Fibroblast of villous mesenchyme (primary cell): ENCODE measurements at regions not wholly inside any gene's neighbourhood (a gene's known extent, or its start where the extent isn't known, plus 50 kb on each side); places are given as distances from the start of the nearest gene placed in this dataset.
"Not testable (repeated sequence)": the region's sequence is repeated elsewhere in the genome, so short reads cannot be mapped to it uniquely, and the experiment has no call there.

Experiments
- DNase-seq: peaks from one replicate; pipeline ENCODE4 v3.0.0-alpha.2; 2010; ENCODE audit warnings: low read depth
- H3K4me3 ChIP-seq: 2 replicates; pipeline ENCODE4 v1.5.1; 2011; ENCODE audit warnings: low read depth, mild to moderate bottlenecking, low read length
- TF ChIP-seq, protein P1 (sequence below): IDR thresholded peaks from 2 replicates; pipeline ENCODE4 v1.5.1; 2012; ENCODE audit warnings: low read depth, mild to moderate bottlenecking, low read length; ENCODE audit not compliant: insufficient read depth

DNA sequence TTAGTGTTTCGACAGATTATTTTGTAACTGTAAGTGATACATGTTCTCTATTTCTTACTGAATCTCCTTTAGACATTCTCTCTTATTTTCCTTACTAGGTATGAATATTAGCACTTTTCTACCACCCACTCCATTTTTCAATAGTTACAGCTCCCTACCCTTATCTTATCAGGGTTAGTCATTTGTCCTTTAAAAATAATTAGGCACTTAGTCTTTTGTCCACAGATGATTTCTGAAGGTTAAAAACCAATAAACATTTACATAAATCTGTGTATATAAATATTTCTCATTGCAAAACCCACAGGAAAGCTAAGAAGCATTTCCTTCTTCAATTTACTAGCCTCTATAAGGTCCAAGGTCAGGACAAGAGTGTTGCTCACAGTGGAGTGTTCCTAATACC, 624.1 kb upstream of the MIR17HG start:
- TF ChIP-seq, protein P1, sequence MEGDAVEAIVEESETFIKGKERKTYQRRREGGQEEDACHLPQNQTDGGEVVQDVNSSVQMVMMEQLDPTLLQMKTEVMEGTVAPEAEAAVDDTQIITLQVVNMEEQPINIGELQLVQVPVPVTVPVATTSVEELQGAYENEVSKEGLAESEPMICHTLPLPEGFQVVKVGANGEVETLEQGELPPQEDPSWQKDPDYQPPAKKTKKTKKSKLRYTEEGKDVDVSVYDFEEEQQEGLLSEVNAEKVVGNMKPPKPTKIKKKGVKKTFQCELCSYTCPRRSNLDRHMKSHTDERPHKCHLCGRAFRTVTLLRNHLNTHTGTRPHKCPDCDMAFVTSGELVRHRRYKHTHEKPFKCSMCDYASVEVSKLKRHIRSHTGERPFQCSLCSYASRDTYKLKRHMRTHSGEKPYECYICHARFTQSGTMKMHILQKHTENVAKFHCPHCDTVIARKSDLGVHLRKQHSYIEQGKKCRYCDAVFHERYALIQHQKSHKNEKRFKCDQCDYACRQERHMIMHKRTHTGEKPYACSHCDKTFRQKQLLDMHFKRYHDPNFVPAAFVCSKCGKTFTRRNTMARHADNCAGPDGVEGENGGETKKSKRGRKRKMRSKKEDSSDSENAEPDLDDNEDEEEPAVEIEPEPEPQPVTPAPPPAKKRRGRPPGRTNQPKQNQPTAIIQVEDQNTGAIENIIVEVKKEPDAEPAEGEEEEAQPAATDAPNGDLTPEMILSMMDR: no peak
- no peak overlapping the region for H3K4me3 ChIP-seq
- DNase-seq: peak; percentile 19

DNA sequence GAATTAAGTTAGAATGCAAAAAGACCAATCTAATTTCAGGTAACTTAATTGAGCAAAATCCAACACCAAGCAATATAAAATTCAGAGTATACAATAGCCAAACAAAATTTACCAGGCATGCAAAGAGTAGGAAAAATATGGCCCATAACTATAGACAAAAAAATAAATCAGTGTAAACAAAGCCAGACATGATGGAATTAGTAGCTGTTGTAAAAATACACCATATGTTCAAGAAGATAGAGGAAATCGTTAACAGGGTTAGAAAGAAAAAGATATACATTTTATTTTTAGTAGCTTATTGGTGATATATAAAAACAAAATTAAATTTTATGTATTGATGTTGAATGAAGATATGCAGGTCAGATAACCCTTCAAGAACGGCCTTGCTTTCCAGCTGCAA, 621.1 kb upstream of the MIR17HG start:
- no peak for DNase-seq
- no peak overlapping the region for H3K4me3 ChIP-seq
- TF ChIP-seq, protein P1: no peak

DNA sequence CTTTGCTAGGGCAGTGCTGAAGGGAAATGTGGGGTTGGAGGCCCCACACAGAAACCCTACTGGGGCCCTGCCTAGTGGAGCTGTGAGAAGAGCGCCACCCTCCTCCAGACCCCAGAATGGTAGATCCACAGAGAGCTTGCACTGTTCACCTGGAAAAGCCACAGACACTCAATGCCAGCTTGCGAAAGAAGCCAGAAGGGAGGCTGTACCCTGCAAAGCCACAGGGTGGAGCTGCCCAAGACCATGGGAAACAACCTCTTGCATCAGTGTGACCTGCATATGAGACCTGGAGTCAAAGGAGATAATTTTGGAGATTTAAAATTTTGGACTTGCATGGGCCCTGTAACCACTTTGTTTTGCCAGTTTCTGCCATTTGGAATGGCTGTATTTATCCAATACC, 615.4 kb upstream of the MIR17HG start:
- no peak overlapping the region for H3K4me3 ChIP-seq
- no peak for DNase-seq
- TF ChIP-seq, protein P1: no peak

DNA sequence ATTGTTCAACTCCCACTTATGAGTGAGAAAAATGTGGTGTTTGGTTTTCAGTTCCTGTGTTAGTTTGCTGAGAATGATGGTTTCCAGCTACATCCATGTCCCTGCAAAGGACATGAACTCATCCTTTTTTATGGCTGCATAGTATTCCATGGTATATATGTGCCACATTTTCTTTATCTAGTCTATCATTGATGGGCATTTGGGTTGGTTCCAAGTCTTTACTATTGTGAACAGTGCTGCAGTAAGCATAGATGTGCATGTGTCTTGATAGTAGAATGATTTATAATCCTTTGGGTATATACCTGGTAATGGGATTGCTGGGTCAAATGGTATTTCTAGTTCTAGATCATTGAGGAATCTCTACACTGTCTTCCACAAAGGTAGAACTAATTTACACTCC, 613.0 kb upstream of the MIR17HG start:
- not testable (repeated sequence) for DNase-seq, H3K4me3 ChIP-seq

DNA sequence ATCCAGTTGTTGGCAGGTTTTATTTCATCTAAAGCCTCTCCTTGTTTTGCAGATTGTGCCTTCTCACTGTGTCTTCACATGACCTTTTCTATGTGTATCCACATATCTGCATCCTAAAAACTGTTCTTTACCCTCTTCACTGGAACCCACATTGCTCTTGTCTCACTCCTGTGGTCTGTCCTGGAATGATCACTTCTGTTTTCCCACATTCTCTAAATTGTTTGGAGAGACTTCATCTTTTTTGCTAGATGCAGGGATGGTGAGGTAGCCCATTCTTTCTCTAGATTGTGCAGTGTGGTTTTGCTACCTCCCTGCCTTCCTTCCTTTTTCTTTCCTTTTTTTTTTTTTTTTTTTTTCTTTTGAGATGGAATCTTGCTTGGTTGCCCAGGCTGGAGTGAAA, 608.6 kb upstream of the MIR17HG start:
- no peak for DNase-seq
- TF ChIP-seq, protein P1: no peak
- no peak overlapping the region for H3K4me3 ChIP-seq

DNA sequence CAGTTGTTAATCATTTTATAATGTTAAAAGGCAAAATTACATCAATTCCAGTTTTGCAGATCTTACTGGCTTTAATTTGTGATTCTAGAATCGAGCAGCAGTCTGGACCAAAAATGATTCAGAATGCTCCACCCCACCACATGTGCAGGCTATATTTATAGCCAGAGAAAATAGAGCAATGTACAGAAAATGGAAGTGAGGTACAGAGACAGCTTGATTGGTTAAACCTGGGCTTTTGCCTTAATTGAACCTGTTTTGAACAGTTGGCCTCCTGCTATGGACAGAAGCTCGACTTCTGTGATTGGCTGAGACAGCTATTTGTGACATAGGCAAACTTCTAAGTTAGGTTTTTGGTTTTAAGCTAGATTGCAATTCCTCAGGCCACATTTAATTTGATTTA, 607.4 kb upstream of the MIR17HG start:
- TF ChIP-seq, protein P1: no peak
- no peak overlapping the region for H3K4me3 ChIP-seq
- DNase-seq: no peak

DNA sequence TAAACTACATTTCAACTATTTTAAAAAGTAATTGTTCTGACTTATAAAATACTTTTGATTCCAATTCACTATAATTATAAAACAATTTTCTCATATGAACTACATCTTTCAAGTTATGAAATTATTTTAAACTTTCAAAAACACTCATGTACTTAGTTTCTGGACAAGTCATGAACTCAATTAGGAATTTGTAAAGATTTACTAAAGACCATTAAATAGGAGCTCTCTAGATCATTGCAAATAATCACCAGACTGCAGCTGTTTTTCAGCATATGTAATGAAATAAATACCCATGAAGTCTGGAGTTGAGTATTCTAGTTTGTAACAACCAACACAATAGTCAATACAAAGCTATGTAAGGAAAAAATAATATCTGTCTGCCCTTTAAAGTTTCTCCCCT, 605.1 kb upstream of the MIR17HG start:
- no peak overlapping the region for H3K4me3 ChIP-seq
- TF ChIP-seq, protein P1: no peak
- no peak for DNase-seq
